ENCODE measurements at regions not wholly inside any gene's neighbourhood (a gene's known extent, or its start where the extent isn't known, plus 50 kb on each side); places are given as distances from the start of the nearest gene placed in this dataset.

GRCh38 chr13:104705031-104705750, 1639.0 kb upstream of the SLC10A2 start:
- no peak for DNase-seq (ENCODE audit: low spot score)
- no peak for TF ChIP-seq CTCF (IDR thresholded peaks at IDR 0.05; ENCODE audit: borderline replicate concordance, control extremely low read depth, extremely low read depth, insufficient read depth, missing control alignments)
- in situ Hi-C loops (cut with MboI; ENCODE audit: low sequenced_read_pairs, unreplicated experiment), result no loop called here

- DNase-seq (ENCODE audit: low spot score), result no peak
- no peak for TF ChIP-seq CTCF (IDR thresholded peaks at IDR 0.05; ENCODE audit: borderline replicate concordance, control extremely low read depth, extremely low read depth, insufficient read depth, missing control alignments)
- in situ Hi-C loops (cut with MboI; ENCODE audit: low sequenced_read_pairs, unreplicated experiment), result no loop called here
Measured at GRCh38 chr13:104701591-104701990, 1635.4 kb upstream of the SLC10A2 start.

DNA sequence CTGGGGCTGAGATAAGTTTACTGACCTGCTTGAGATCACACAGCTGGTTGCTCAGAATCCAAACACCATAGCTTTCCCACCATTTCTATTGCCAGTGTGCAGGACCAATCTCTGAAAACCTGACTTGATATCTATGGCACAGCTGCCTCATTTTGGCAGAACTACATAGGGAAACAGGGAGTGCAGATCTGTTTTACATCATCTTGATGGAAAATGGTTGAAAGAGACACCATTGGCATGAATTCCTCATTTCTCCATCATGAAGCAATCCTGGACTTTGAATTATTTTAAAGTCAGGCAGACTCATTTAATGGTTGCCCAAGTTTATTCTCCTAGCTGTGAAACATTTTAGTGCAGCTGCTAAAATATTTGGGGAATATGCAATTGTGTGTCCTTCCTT, 1628.2 kb upstream of the SLC10A2 start:
- TF ChIP-seq CTCF (IDR thresholded peaks at IDR 0.05; ENCODE audit: borderline replicate concordance, control extremely low read depth, extremely low read depth, insufficient read depth, missing control alignments), result no peak
- in situ Hi-C loops (cut with MboI; ENCODE audit: low sequenced_read_pairs, unreplicated experiment), result no loop called here
- DNase-seq (ENCODE audit: low spot score), result no peak

DNA sequence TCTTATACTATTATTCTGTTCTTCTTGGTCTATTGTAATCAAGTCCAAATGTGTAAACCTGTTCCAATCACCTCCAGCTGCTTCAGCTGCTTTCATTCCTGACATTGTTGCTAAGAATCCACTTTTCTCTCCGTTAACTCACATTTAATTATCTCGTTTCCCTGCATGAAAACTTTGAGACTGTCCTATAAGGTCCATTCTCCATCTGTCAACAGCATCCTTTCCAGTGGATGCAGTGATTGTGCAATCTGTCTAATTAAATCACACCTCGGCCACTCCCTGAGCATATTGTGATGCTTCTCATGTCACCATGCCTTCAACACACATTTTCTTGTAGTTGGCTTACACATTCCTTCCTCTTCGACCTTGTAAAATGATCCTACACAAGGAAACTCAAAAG, 1626.9 kb upstream of the SLC10A2 start:
- DNase-seq (ENCODE audit: low spot score), result no peak
- in situ Hi-C loops (cut with MboI; ENCODE audit: low sequenced_read_pairs, unreplicated experiment), result no loop called here
- TF ChIP-seq CTCF (IDR thresholded peaks at IDR 0.05; ENCODE audit: borderline replicate concordance, control extremely low read depth, extremely low read depth, insufficient read depth, missing control alignments), result no peak

GRCh38 chr13:104691767-104692467, 1625.7 kb upstream of the SLC10A2 start:
- DNase-seq (ENCODE audit: low spot score), result no peak
- no peak for TF ChIP-seq CTCF (IDR thresholded peaks at IDR 0.05; ENCODE audit: borderline replicate concordance, control extremely low read depth, extremely low read depth, insufficient read depth, missing control alignments)
- in situ Hi-C loops (cut with MboI; ENCODE audit: low sequenced_read_pairs, unreplicated experiment), result no loop called here

DNA sequence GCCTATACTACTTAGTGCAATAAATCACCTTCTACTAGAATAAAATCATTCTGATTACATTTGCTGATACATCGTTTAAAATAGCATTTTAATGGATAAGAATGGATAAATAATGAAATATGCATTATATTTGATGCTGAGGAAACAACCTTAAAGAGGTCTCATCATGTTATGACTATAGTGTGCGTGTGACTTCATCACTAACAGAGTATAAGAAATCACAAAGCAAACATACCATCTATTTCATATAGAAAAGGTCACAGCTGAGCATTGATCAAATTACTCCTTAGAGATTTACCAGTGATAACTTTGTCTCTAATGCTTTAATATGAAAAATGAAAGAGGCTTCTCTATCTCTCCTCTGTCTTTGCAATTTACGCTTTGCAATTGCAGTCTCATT, 1620.3 kb upstream of the SLC10A2 start:
- in situ Hi-C loops (cut with MboI; ENCODE audit: low sequenced_read_pairs, unreplicated experiment), result no loop called here
- TF ChIP-seq CTCF (IDR thresholded peaks at IDR 0.05; ENCODE audit: borderline replicate concordance, control extremely low read depth, extremely low read depth, insufficient read depth, missing control alignments), result no peak
- DNase-seq (ENCODE audit: low spot score), result no peak

Data from GM13976 (cell line).